H1 (cell line): ENCODE measurements at regions not wholly inside any gene's neighbourhood (a gene's known extent, or its start where the extent isn't known, plus 50 kb on each side); places are given as distances from the start of the nearest gene placed in this dataset.

Experiments used
- CTCF ChIA-PET: fragments of 300-600 bp; sonication (Branson Sonifier 250); formaldehyde crosslinking; loops from one replicate; lab custom pipeline; 2021; ENCODE audit not compliant: partially characterized antibody; lab: Charles Lee
- POLR2A ChIA-PET: fragments of 300-600 bp; sonication (Branson Sonifier 250); formaldehyde crosslinking; loops from one replicate; lab custom pipeline; 2021; ENCODE audit warnings: inconsistent platforms; ENCODE audit not compliant: partially characterized antibody; lab: Charles Lee
- DNase-seq, 2 experiments: peaks; one replicate each; pipeline versions ENCODE4 v3.0.0 to v3.0.0-alpha.2; 2010 to 2022; ENCODE audit warnings: low spot score in 2 of 2, low read depth in 1 of 2, mixed read lengths in 1 of 2
- FAIRE-seq: peaks from 2 replicates; lab custom pipeline; 2011; peaks lifted over from hg19 to GRCh38; lab: Jason Lieb, UNC
- H2AFZ ChIP-seq: 2 replicates; pipeline ENCODE4 v1.8.1; 2012; ENCODE audit warnings: low read length, inconsistent platforms
- H2AK5ac ChIP-seq: 2 replicates; pipeline ENCODE4 v1.6.1; 2013; ENCODE audit warnings: low read depth, low read length
- H2BK120ac ChIP-seq: replicated peaks from 2 replicates; pipeline ENCODE3; 2013; ENCODE audit warnings: low read depth, low read length, inconsistent platforms
- H2BK12ac ChIP-seq: 2 replicates; pipeline ENCODE4 v1.6.1; 2013; ENCODE audit warnings: low read depth, low read length
- H2BK15ac ChIP-seq: 2 replicates; pipeline ENCODE4 v1.6.1; 2013; ENCODE audit warnings: low read length
- H2BK20ac ChIP-seq: 2 replicates; pipeline ENCODE4 v1.6.1; 2013; ENCODE audit warnings: low read length
- H2BK5ac ChIP-seq: 2 replicates; pipeline ENCODE4 v1.6.1; 2013; ENCODE audit warnings: low read depth, low read length
- H3K14ac ChIP-seq: 2 replicates; pipeline ENCODE4 v1.6.1; 2013; ENCODE audit warnings: inconsistent platforms; ENCODE audit not compliant: insufficient read length
- H3K18ac ChIP-seq: 2 replicates; pipeline ENCODE4 v1.6.1; 2013; ENCODE audit warnings: low read length; ENCODE audit errors: extremely low read depth
- H3K23ac ChIP-seq: 2 replicates; pipeline ENCODE4 v1.6.1; 2013; ENCODE audit warnings: inconsistent platforms; ENCODE audit not compliant: insufficient read length
- H3K23me2 ChIP-seq: 2 replicates; pipeline ENCODE4 v1.6.1; 2013; ENCODE audit warnings: low read depth, low read length
- H3K27ac ChIP-seq: 2 replicates; pipeline ENCODE4 v1.6.1; 2011; ENCODE audit warnings: low read depth, low read length, inconsistent platforms
- H3K27me3 ChIP-seq, 4 experiments: replicated peaks in 1 of 4; 1 replicate in 1 of 4; 2 replicates in 3 of 4; pipeline versions ENCODE4 v1.6.1 to v1.8.1; 2011 to 2013; ENCODE audit warnings: low read length in 3 of 4, mild to moderate bottlenecking in 3 of 4, inconsistent platforms in 2 of 4, mixed read lengths in 2 of 4, moderate library complexity in 1 of 4; ENCODE audit not compliant: control insufficient read depth in 3 of 4, insufficient read depth in 3 of 4; ENCODE audit errors: extremely low read depth in 1 of 4
- H3K36me3 ChIP-seq, 4 experiments: 2 replicates each; pipeline versions ENCODE4 v1.6.1 to v1.8.1; 2011 to 2013; ENCODE audit warnings: mild to moderate bottlenecking in 4 of 4, low read length in 3 of 4, moderate library complexity in 2 of 4, control low read depth in 1 of 4, inconsistent platforms in 1 of 4; ENCODE audit not compliant: insufficient read depth in 4 of 4, control insufficient read depth in 2 of 4
- H3K4ac ChIP-seq: replicated peaks from 2 replicates; pipeline ENCODE3; 2013; ENCODE audit warnings: low read length, low read depth, mixed read lengths, inconsistent platforms; ENCODE audit not compliant: insufficient read length
- H3K4me1 ChIP-seq, 4 experiments: replicated peaks in 1 of 4; 1 replicate in 1 of 4; 2 replicates in 3 of 4; pipeline versions ENCODE4 v1.6.1 to v1.8.1; 2011 to 2013; ENCODE audit warnings: low read length in 3 of 4, inconsistent platforms in 2 of 4, mixed read lengths in 1 of 4; ENCODE audit not compliant: insufficient read depth in 4 of 4, control insufficient read depth in 3 of 4
- H3K4me2 ChIP-seq, 2 experiments: 2 replicates each; pipeline versions ENCODE4 v1.6.1 to v1.8.1; 2011 to 2013; ENCODE audit warnings: low read depth in 2 of 2, low read length in 2 of 2, control low read depth in 1 of 2, inconsistent platforms in 1 of 2, mild to moderate bottlenecking in 1 of 2; ENCODE audit not compliant: insufficient read depth in 1 of 2
- H3K4me3 ChIP-seq, 4 experiments: fragments of 200-600, 300-600 bp in 1 of 4; sonication (generic), shearing (Covaris generic), sonication (Bioruptor Twin) in 1 of 4; 2 replicates each; pipeline versions ENCODE4 v1.5.1 to v1.8.1; 2011 to 2016; ENCODE audit warnings: low read length in 4 of 4, low read depth in 3 of 4, control low read depth in 2 of 4, inconsistent platforms in 2 of 4, mild to moderate bottlenecking in 2 of 4, mixed read lengths in 1 of 4, moderate library complexity in 1 of 4; ENCODE audit not compliant: insufficient read depth in 2 of 4; ENCODE audit errors: extremely low read depth in 1 of 4
- H3K56ac ChIP-seq: replicated peaks from 2 replicates; pipeline ENCODE3; 2013; ENCODE audit warnings: low read depth, mild to moderate bottlenecking, mixed read lengths, low read length, inconsistent platforms; ENCODE audit not compliant: insufficient read length
- H3K79me1 ChIP-seq: 2 replicates; pipeline ENCODE4 v1.6.1; 2013; ENCODE audit warnings: low read depth, low read length, control low read depth
- H3K79me2 ChIP-seq, 2 experiments: 2 replicates each; pipeline versions ENCODE4 v1.6.1 to v1.8.1; 2012 to 2013; ENCODE audit warnings: low read length in 2 of 2, mild to moderate bottlenecking in 2 of 2, inconsistent platforms in 1 of 2; ENCODE audit not compliant: insufficient read depth in 2 of 2, control insufficient read depth in 1 of 2
- H3K9ac ChIP-seq, 4 experiments: replicated peaks in 1 of 4; 1 replicate in 1 of 4; 2 replicates in 3 of 4; pipeline versions ENCODE4 v1.6.1 to v1.8.1; 2011 to 2013; ENCODE audit warnings: low read depth in 3 of 4, low read length in 3 of 4, control low read depth in 2 of 4, mild to moderate bottlenecking in 2 of 4, moderate library complexity in 2 of 4, inconsistent platforms in 1 of 4; ENCODE audit errors: extremely low read depth in 1 of 4
- H3K9me3 ChIP-seq, 2 experiments: 2 replicates each; pipeline versions ENCODE4 v1.6.1 to v1.8.1; 2012 to 2013; ENCODE audit warnings: mild to moderate bottlenecking in 2 of 2, moderate library complexity in 2 of 2, control low read depth in 1 of 2, inconsistent platforms in 1 of 2, low read depth in 1 of 2, low read length in 1 of 2, mixed read lengths in 1 of 2; ENCODE audit not compliant: insufficient read depth in 2 of 2
- H4K20me1 ChIP-seq, 2 experiments: replicated peaks in 1 of 2; 2 replicates each; pipeline versions ENCODE3 to v1.8.1; 2011 to 2013; ENCODE audit warnings: inconsistent platforms in 2 of 2, low read length in 2 of 2, mild to moderate bottlenecking in 1 of 2; ENCODE audit not compliant: insufficient read depth in 2 of 2, control insufficient read depth in 1 of 2
- H4K5ac ChIP-seq: 2 replicates; pipeline ENCODE4 v1.6.1; 2013; ENCODE audit warnings: low read length, low read depth, mixed read lengths, inconsistent platforms; ENCODE audit not compliant: insufficient read length
- H4K8ac ChIP-seq: 2 replicates; pipeline ENCODE4 v1.8.0; 2013; ENCODE audit warnings: mild to moderate bottlenecking, moderate library complexity, low read length, inconsistent platforms; ENCODE audit not compliant: insufficient read depth; ENCODE audit errors: extremely low read depth
- H4K91ac ChIP-seq: replicated peaks from 2 replicates; pipeline ENCODE3; 2013; ENCODE audit warnings: low read length, mixed read lengths, inconsistent platforms; ENCODE audit not compliant: insufficient read length
- JUND ChIP-seq: IDR thresholded peaks from 2 replicates; pipeline ENCODE4 v1.6.1; 2011; ENCODE audit warnings: mild to moderate bottlenecking, improper control_type of control experiment, low read length
- KDM1A ChIP-seq: fragments of 200-600, 300-600 bp; sonication (generic); IDR thresholded peaks from 2 replicates; pipeline ENCODE4 v1.7.1; 2016; ENCODE audit warnings: mild to moderate bottlenecking, low read length, borderline replicate concordance
- MAFK ChIP-seq: IDR thresholded peaks from 2 replicates; pipeline ENCODE4 v1.6.1; 2012; ENCODE audit warnings: low read depth, mild to moderate bottlenecking, improper control_type of control experiment, low read length
- SIN3A ChIP-seq, 2 experiments: IDR thresholded peaks in 1 of 2; conservative IDR thresholded peaks in 1 of 2; 2 replicates each; pipeline ENCODE4 v1.6.1; 2011 to 2012; ENCODE audit warnings: low read length in 2 of 2, improper control_type of control experiment in 1 of 2, low read depth in 1 of 2, mild to moderate bottlenecking in 1 of 2
- SIRT6 ChIP-seq: IDR thresholded peaks from one replicate; pipeline ENCODE4 v1.7.1; 2012; ENCODE audit warnings: low read length, inconsistent platforms
- TCF12 ChIP-seq: IDR thresholded peaks from 2 replicates; pipeline ENCODE4 v1.6.1; 2011; ENCODE audit warnings: low read depth, mild to moderate bottlenecking, low read length
- WGBS, 2 experiments: shearing (Covaris generic) in 1 of 2; methylation state at CpG; one replicate each; pipeline versions ENCODE4 v1.1.6 to v1.1.7; 2013 to 2015; ENCODE audit warnings: low lambda C conversion rate in 2 of 2, mixed read lengths in 2 of 2, inconsistent platforms in 1 of 2, low coverage in 1 of 2, missing lambda C conversion rate in 1 of 2; ENCODE audit not compliant: insufficient replicate concordance in 2 of 2, insufficient coverage in 1 of 2, insufficient read length in 1 of 2; ENCODE audit errors: extremely low coverage in 1 of 2, missing lambda C conversion rate in 1 of 2; 5-methylcytosine and 5-hydroxymethylcytosine counted together
- TF ChIP-seq, protein P1 (sequence below): IDR thresholded peaks from 2 replicates; pipeline ENCODE4 v1.6.1; 2012; ENCODE audit warnings: inconsistent platforms
- TF ChIP-seq, protein P2 (sequence below): IDR thresholded peaks from 2 replicates; pipeline ENCODE4 v1.6.1; 2012; ENCODE audit warnings: low read length, inconsistent platforms
- TF ChIP-seq, protein P3 (sequence below): IDR thresholded peaks from 2 replicates; pipeline ENCODE4 v1.6.1; 2012; ENCODE audit warnings: inconsistent platforms

DNA sequence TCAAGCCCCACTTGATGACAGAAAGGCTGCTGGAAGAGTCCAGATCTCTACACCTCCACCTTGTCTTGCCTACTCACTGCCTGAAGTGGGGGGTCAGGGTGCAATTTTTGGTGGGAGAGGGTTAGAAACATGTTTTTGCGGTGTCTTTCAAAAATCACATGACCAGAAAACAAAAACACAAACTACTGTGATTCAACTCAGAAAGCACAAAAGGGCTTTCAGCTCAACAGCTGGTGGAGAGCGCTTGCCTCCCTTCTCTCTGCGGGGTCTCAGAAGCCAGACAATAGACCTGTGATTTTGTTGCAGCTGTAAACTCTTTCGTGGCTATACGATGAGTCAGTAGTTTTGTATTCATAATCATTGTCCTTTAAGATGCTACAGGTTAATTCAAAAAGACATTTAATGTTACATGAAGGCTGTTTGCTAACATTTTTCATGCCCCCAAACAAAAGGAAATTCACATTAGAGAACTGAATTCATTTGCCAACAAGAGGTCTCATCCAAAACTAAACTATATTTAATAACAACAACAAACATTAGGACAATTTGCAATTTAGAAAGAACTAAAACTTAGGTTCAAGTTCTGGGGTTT is 172.6 kb upstream of the RAI14 start:
- H3K4me2 ChIP-seq, result 0 out of 4 replicates have a peak overlapping the region, but pooled peaks of 1 of the 2 experiments have one; percentile 12
- no peak overlapping the region for H3K23ac ChIP-seq
- DNase-seq (no peak), FAIRE-seq (peak; percentile 39)
- H2BK12ac ChIP-seq, result no peak overlapping the region; the same call in 1 of the 2 replicates
- H3K79me2 ChIP-seq, result no peaks in the 10 kb centered on the region
- H2BK120ac ChIP-seq, result peak overlapping the region; percentile 2
- no peaks in the 10 kb centered on the region for H3K23me2 ChIP-seq
- no peak overlapping the region for H4K8ac ChIP-seq
- H4K5ac ChIP-seq, result peak overlapping the region; percentile 54
- WGBS, 2 experiments, result 31% methylated on average over 5 of the region's 5 CpGs; no CpG with 5 or more reads in 1 of the 2 experiments
- no peaks in the 10 kb centered on the region for H3K36me3 ChIP-seq
- peaks cover 0 to 18% (median 11%) of the 10 kb centered on the region in 4 experiments; a peak in 6 of 7 replicates for H3K4me1 ChIP-seq
- H3K9ac ChIP-seq, result no peak overlapping the region; a peak in 1 of 7 replicates
- peak overlapping the region; percentile 39; the same call in 1 of the 2 replicates for H3K27ac ChIP-seq
- peak overlapping the region; percentile 9; the same call in 1 of the 2 replicates for H2AFZ ChIP-seq
- no peak overlapping the region for H2AK5ac ChIP-seq
- H3K4ac ChIP-seq, result no peak overlapping the region
- POLR2A ChIA-PET, result no interaction called here
- H3K79me1 ChIP-seq, result no peaks in the 10 kb centered on the region
- H3K27me3 ChIP-seq, result no peaks in the 10 kb centered on the region
- no peak overlapping the region for H3K14ac ChIP-seq
- no peak overlapping the region; a peak in 1 of 8 replicates for H3K4me3 ChIP-seq
- H4K91ac ChIP-seq, result peak overlapping the region; percentile 4
- H2BK5ac ChIP-seq, result peak overlapping the region; percentile 46; the same call in 1 of the 2 replicates
- H2BK20ac ChIP-seq, result peak overlapping the region; percentile 74; the same call in 1 of the 2 replicates
- H3K56ac ChIP-seq, result no peak overlapping the region
- H2BK15ac ChIP-seq, result 0 out of 2 replicates have a peak overlapping the region, but pooled peaks have one; percentile 47
- peaks cover 5 to 9% of the 10 kb centered on the region in 2 experiments; a peak in 3 of 4 replicates for H3K9me3 ChIP-seq
- peak overlapping the region; percentile 66; the same call in 1 of the 2 replicates for H3K18ac ChIP-seq
- H4K20me1 ChIP-seq, result no peaks in the 10 kb centered on the region
- CTCF ChIA-PET, result interaction anchor here (0.6 to 3.8 kb wide), 5 partner anchors 40 to 423 kb away, joined by 3 to 44 read pairs (median 17); no protein-coding TSS in a partner anchor
- peak in 1 of 2 experiments; percentile 20; a peak in 1 of 4 replicates for TF ChIP-seq SIN3A (conservative IDR thresholded peaks at IDR 0.05 in 1 of 2, IDR thresholded peaks at IDR 0.05 in 1 of 2; ENCODE audit: low read depth in 1 of 2, low read length in 2 of 2)
- peak; percentile 54; the same call in 1 of the 2 replicates for TF ChIP-seq JUND
- TF ChIP-seq TCF12, result peak; percentile 93
- no peak for TF ChIP-seq SIRT6
- TF ChIP-seq, protein P1, sequence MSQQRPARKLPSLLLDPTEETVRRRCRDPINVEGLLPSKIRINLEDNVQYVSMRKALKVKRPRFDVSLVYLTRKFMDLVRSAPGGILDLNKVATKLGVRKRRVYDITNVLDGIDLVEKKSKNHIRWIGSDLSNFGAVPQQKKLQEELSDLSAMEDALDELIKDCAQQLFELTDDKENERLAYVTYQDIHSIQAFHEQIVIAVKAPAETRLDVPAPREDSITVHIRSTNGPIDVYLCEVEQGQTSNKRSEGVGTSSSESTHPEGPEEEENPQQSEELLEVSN, result peak; percentile 61; the same call in 1 of the 2 replicates
- TF ChIP-seq, protein P2, sequence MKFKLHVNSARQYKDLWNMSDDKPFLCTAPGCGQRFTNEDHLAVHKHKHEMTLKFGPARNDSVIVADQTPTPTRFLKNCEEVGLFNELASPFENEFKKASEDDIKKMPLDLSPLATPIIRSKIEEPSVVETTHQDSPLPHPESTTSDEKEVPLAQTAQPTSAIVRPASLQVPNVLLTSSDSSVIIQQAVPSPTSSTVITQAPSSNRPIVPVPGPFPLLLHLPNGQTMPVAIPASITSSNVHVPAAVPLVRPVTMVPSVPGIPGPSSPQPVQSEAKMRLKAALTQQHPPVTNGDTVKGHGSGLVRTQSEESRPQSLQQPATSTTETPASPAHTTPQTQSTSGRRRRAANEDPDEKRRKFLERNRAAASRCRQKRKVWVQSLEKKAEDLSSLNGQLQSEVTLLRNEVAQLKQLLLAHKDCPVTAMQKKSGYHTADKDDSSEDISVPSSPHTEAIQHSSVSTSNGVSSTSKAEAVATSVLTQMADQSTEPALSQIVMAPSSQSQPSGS, result 0 out of 2 replicates have a peak, but pooled peaks have one; percentile 29
- peak; percentile 54; the same call in 1 of the 2 replicates for TF ChIP-seq MAFK
- TF ChIP-seq, protein P3, sequence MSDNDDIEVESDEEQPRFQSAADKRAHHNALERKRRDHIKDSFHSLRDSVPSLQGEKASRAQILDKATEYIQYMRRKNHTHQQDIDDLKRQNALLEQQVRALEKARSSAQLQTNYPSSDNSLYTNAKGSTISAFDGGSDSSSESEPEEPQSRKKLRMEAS, result peak; percentile 7; the same call in 1 of the 2 replicates
- no peak; the same call in 1 of the 2 replicates for TF ChIP-seq KDM1A
